ENCODE measurements at regions not wholly inside any gene's neighbourhood (a gene's known extent, or its start where the extent isn't known, plus 50 kb on each side); places are given as distances from the start of the nearest gene placed in this dataset.

- Mint-ChIP-seq H3K27ac (no peak overlapping the region), H3K36me3 (no peaks in the 10 kb centered on the region), H3K9me3 (no peaks in the 10 kb centered on the region)
- ATAC-seq (no peak), DNase-seq (ENCODE audit: low spot score in 2 of 2) (no peak)
Observed at GRCh38 chr18:76584414-76585310, 89.6 kb upstream of the ZNF516 start.

GRCh38 chr18:76581261-76581660 lies 86.2 kb upstream of the ZNF516 start:
- ATAC-seq: no peak
- H3K27ac Mint-ChIP-seq: no peak overlapping the region
- no peak for DNase-seq (ENCODE audit: low spot score in 2 of 2)

GRCh38 chr18:76580288-76580962 lies 85.4 kb upstream of the ZNF516 start:
- H3K27ac Mint-ChIP-seq: no peak overlapping the region
- ATAC-seq (no peak), DNase-seq (ENCODE audit: low spot score in 2 of 2) (no peak)
- no peaks in the 10 kb centered on the region for H3K9me3 Mint-ChIP-seq
- no peaks in the 10 kb centered on the region for H3K36me3 Mint-ChIP-seq

More at GRCh38 chr18:76581261-76581660, 86.2 kb upstream of the ZNF516 start:
- H3K9me3 Mint-ChIP-seq: no peaks in the 10 kb centered on the region
- no peaks in the 10 kb centered on the region for H3K36me3 Mint-ChIP-seq

- no peak overlapping the region for H3K27ac Mint-ChIP-seq
- no peaks in the 10 kb centered on the region for H3K9me3 Mint-ChIP-seq
- no peak for DNase-seq (ENCODE audit: low spot score in 2 of 2)
- no peaks in the 10 kb centered on the region for H3K36me3 Mint-ChIP-seq
- ATAC-seq: no peak
Observed at GRCh38 chr18:76579301-76579695, 84.3 kb upstream of the ZNF516 start.

GRCh38 chr18:76578571-76579300 lies 83.7 kb upstream of the ZNF516 start:
- Mint-ChIP-seq H3K27ac (no peak overlapping the region), H3K9me3 (no peaks in the 10 kb centered on the region), H3K36me3 (no peaks in the 10 kb centered on the region)
- ATAC-seq (no peak), DNase-seq (ENCODE audit: low spot score in 2 of 2) (no peak)

- ATAC-seq: no peak
- DNase-seq (ENCODE audit: low spot score in 2 of 2): no peak
- Mint-ChIP-seq H3K36me3 (no peaks in the 10 kb centered on the region), H3K9me3 (no peaks in the 10 kb centered on the region), H3K27ac (no peak overlapping the region)
Observed at GRCh38 chr18:76573325-76574025, 78.4 kb upstream of the ZNF516 start.

- DNase-seq (ENCODE audit: low spot score in 2 of 2) (no peak), ATAC-seq (no peak)
- Mint-ChIP-seq H3K9me3 (no peaks in the 10 kb centered on the region), H3K36me3 (no peaks in the 10 kb centered on the region), H3K27ac (no peak overlapping the region)
Observed at GRCh38 chr18:76572518-76573247, 77.6 kb upstream of the ZNF516 start.

GRCh38 chr18:76571689-76572088 lies 76.6 kb upstream of the ZNF516 start:
- Mint-ChIP-seq H3K36me3 (no peaks in the 10 kb centered on the region), H3K9me3 (no peaks in the 10 kb centered on the region), H3K27ac (no peak overlapping the region)
- DNase-seq (ENCODE audit: low spot score in 2 of 2) (no peak), ATAC-seq (no peak)

GRCh38 chr18:76570856-76571255 lies 75.8 kb upstream of the ZNF516 start:
- no peaks in the 10 kb centered on the region for H3K9me3 Mint-ChIP-seq
- H3K36me3 Mint-ChIP-seq: no peaks in the 10 kb centered on the region
- ATAC-seq: no peak
- DNase-seq (ENCODE audit: low spot score in 2 of 2): no peak
- no peak overlapping the region for H3K27ac Mint-ChIP-seq

GRCh38 chr18:76569644-76570419 lies 74.8 kb upstream of the ZNF516 start:
- no peaks in the 10 kb centered on the region for H3K9me3 Mint-ChIP-seq
- DNase-seq (ENCODE audit: low spot score in 2 of 2) (no peak), ATAC-seq (no peak)
- no peaks in the 10 kb centered on the region for H3K36me3 Mint-ChIP-seq
- H3K27ac Mint-ChIP-seq: no peak overlapping the region

- no peaks in the 10 kb centered on the region for H3K9me3 Mint-ChIP-seq
- H3K27ac Mint-ChIP-seq: no peak overlapping the region
- DNase-seq (ENCODE audit: low spot score in 2 of 2): no peak
- no peak for ATAC-seq
- no peaks in the 10 kb centered on the region for H3K36me3 Mint-ChIP-seq
Observed at GRCh38 chr18:76568731-76569130, 73.7 kb upstream of the ZNF516 start.

- Mint-ChIP-seq H3K9me3 (no peaks in the 10 kb centered on the region), H3K36me3 (no peaks in the 10 kb centered on the region), H3K27ac (no peak overlapping the region)
- ATAC-seq: no peak
- no peak for DNase-seq (ENCODE audit: low spot score in 2 of 2)
Observed at GRCh38 chr18:76567835-76568445, 72.9 kb upstream of the ZNF516 start.

- ATAC-seq: no peak
- H3K9me3 Mint-ChIP-seq: no peaks in the 10 kb centered on the region
- H3K27ac Mint-ChIP-seq: peak overlapping the region; percentile 32 to 54
- no peak for DNase-seq (ENCODE audit: low spot score in 2 of 2)
- H3K36me3 Mint-ChIP-seq: no peaks in the 10 kb centered on the region
Observed at GRCh38 chr18:76566987-76567386, 71.9 kb upstream of the ZNF516 start.

- Mint-ChIP-seq H3K27ac (no peak overlapping the region), H3K36me3 (no peaks in the 10 kb centered on the region), H3K9me3 (no peaks in the 10 kb centered on the region)
- ATAC-seq: no peak
- DNase-seq (ENCODE audit: low spot score in 2 of 2): no peak
Observed at GRCh38 chr18:76565238-76566173, 70.5 kb upstream of the ZNF516 start.
